Upper lobe of left lung (tissue), 4 donors: ENCODE measurements at regions not wholly inside any gene's neighbourhood (a gene's known extent, or its start where the extent isn't known, plus 50 kb on each side); places are given as distances from the start of the nearest gene placed in this dataset.

Source experiments
- EP300 ChIP-seq, 4 donors: sonication (generic); formaldehyde crosslinking; IDR thresholded peaks; one replicate each; pipeline ENCODE4 v1.5.1; 2017; ENCODE audit warnings: antibody characterized with exemption in 4 of 4, control low read depth in 2 of 4
- POLR2A ChIP-seq, 4 donors: fragments of 450-650 bp; IDR thresholded peaks; one replicate each; pipeline ENCODE4 v1.5.1; 2016 to 2017; ENCODE audit warnings: antibody characterized with exemption in 4 of 4, mild to moderate bottlenecking in 2 of 4
- POLR2AphosphoS5 ChIP-seq, 2 donors: sonication (generic); formaldehyde crosslinking; IDR thresholded peaks; one replicate each; pipeline ENCODE4 v1.5.1; 2017; ENCODE audit warnings: antibody characterized with exemption in 2 of 2
- TF ChIP-seq, protein P1 (sequence below), 6 experiments: fragments of 450-650 bp in 4 of 6; fragments of 200-600 bp in 2 of 6; sonication (generic) in 2 of 6; IDR thresholded peaks; one replicate each; pipeline ENCODE4 v1.5.1; 2016 to 2019; ENCODE audit warnings: antibody characterized with exemption in 6 of 6

DNA sequence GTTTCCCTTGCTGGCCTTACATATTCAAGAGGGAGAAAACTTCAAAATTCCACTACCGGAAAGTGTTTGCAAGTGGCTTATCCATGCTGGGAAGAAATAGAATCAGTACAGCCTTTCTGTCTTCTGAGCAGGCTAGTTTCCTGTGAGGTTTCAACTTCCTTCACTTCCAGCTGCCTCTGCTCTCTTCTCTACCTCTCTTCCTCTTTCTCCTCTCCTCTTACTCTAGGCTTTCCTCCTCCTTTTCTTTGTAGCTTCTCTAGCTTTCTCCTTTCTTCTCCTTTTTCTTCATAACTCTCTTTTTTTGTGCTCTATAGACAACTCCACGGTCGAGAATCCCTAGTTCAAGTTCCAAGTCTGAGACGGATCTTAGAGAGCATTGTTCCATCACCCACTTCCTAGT is 421.8 kb downstream of the ETS1 start:
- TF ChIP-seq POLR2A (IDR thresholded peaks at IDR 0.05), result no peak
- TF ChIP-seq EP300 (IDR thresholded peaks at IDR 0.05), result no peak
- TF ChIP-seq, protein P1, sequence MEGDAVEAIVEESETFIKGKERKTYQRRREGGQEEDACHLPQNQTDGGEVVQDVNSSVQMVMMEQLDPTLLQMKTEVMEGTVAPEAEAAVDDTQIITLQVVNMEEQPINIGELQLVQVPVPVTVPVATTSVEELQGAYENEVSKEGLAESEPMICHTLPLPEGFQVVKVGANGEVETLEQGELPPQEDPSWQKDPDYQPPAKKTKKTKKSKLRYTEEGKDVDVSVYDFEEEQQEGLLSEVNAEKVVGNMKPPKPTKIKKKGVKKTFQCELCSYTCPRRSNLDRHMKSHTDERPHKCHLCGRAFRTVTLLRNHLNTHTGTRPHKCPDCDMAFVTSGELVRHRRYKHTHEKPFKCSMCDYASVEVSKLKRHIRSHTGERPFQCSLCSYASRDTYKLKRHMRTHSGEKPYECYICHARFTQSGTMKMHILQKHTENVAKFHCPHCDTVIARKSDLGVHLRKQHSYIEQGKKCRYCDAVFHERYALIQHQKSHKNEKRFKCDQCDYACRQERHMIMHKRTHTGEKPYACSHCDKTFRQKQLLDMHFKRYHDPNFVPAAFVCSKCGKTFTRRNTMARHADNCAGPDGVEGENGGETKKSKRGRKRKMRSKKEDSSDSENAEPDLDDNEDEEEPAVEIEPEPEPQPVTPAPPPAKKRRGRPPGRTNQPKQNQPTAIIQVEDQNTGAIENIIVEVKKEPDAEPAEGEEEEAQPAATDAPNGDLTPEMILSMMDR (IDR thresholded peaks at IDR 0.05), result no peak
- TF ChIP-seq POLR2AphosphoS5 (IDR thresholded peaks at IDR 0.05), result no peak
